ENCODE measurements at regions not wholly inside any gene's neighbourhood (a gene's known extent, or its start where the extent isn't known, plus 50 kb on each side); places are given as distances from the start of the nearest gene placed in this dataset.

- DNase-seq (ENCODE audit: low read depth), result no peak
- in situ Hi-C loops (cut with HindIII; ENCODE audit: low sequenced_read_pairs), result no loop called here
- TF ChIP-seq, protein P1, sequence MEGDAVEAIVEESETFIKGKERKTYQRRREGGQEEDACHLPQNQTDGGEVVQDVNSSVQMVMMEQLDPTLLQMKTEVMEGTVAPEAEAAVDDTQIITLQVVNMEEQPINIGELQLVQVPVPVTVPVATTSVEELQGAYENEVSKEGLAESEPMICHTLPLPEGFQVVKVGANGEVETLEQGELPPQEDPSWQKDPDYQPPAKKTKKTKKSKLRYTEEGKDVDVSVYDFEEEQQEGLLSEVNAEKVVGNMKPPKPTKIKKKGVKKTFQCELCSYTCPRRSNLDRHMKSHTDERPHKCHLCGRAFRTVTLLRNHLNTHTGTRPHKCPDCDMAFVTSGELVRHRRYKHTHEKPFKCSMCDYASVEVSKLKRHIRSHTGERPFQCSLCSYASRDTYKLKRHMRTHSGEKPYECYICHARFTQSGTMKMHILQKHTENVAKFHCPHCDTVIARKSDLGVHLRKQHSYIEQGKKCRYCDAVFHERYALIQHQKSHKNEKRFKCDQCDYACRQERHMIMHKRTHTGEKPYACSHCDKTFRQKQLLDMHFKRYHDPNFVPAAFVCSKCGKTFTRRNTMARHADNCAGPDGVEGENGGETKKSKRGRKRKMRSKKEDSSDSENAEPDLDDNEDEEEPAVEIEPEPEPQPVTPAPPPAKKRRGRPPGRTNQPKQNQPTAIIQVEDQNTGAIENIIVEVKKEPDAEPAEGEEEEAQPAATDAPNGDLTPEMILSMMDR (IDR thresholded peaks at IDR 0.05; ENCODE audit: low read depth, low read length, missing control alignments), result no peak
- no peak overlapping the region for H3K4me3 ChIP-seq (ENCODE audit: low read depth, low read length)
Measured at GRCh38 chr3:110804856-110805255, 266.8 kb upstream of the NECTIN3 start.

DNA sequence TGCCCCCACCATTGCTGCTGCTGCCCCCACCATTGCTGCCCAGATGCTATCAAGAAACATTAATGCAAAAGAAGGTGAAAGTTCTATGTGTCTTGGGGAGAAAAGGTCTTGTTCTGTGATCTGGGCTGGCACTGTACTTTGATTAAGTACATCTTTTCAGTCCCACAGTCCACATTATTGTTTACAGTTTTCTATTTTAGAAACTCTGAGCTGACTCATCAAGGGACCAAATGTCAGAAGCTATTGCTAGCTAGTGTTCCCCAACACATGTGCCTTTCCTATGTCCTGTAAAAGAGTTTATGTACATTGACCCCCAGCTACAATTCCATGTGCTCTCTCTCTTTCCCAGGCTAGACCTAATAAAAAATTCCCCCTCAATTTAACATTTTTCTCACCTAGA is 264.7 kb upstream of the NECTIN3 start:
- no peak for DNase-seq (ENCODE audit: low read depth)
- TF ChIP-seq, protein P1 (IDR thresholded peaks at IDR 0.05; ENCODE audit: low read depth, low read length, missing control alignments), result no peak
- in situ Hi-C loops (cut with HindIII; ENCODE audit: low sequenced_read_pairs), result no loop called here
- no peak overlapping the region for H3K4me3 ChIP-seq (ENCODE audit: low read depth, low read length)

GRCh38 chr3:110808630-110809029 is 263.0 kb upstream of the NECTIN3 start:
- in situ Hi-C loops (cut with HindIII; ENCODE audit: low sequenced_read_pairs), result no loop called here
- TF ChIP-seq, protein P1 (IDR thresholded peaks at IDR 0.05; ENCODE audit: low read depth, low read length, missing control alignments), result no peak
- DNase-seq (ENCODE audit: low read depth), result no peak
- no peak overlapping the region for H3K4me3 ChIP-seq (ENCODE audit: low read depth, low read length)

GRCh38 chr3:110810356-110810755 is 261.3 kb upstream of the NECTIN3 start:
- no peak for DNase-seq (ENCODE audit: low read depth)
- TF ChIP-seq, protein P1 (IDR thresholded peaks at IDR 0.05; ENCODE audit: low read depth, low read length, missing control alignments), result no peak
- in situ Hi-C loops (cut with HindIII; ENCODE audit: low sequenced_read_pairs), result no loop called here
- H3K4me3 ChIP-seq (ENCODE audit: low read depth, low read length), result no peak overlapping the region

DNA sequence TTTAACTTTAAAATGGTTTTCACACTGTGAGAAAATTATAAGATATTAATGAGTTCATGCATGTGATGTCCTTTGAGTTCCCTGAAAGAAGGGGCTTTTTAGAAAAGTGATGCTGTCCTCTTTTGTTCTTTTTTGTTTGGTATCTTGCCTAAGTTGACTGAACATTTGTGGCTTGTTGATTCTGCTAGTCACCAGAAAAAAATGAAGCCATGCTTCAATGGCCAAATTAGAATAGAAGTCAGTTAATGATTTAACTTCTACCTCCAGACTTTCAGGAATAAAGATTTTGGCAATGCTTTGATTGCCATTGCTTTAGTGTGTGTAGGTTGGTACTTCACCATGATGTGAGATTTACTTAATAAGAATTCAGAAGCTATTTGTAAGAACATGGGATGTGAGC is 260.6 kb upstream of the NECTIN3 start:
- H3K4me3 ChIP-seq (ENCODE audit: low read depth, low read length), result no peak overlapping the region
- TF ChIP-seq, protein P1 (IDR thresholded peaks at IDR 0.05; ENCODE audit: low read depth, low read length, missing control alignments), result no peak
- peak; percentile 52 for DNase-seq (ENCODE audit: low read depth)
- in situ Hi-C loops (cut with HindIII; ENCODE audit: low sequenced_read_pairs), result no loop called here

GRCh38 chr3:110813541-110813940 is 258.1 kb upstream of the NECTIN3 start:
- no peak overlapping the region for H3K4me3 ChIP-seq (ENCODE audit: low read depth, low read length)
- in situ Hi-C loops (cut with HindIII; ENCODE audit: low sequenced_read_pairs), result no loop called here
- TF ChIP-seq, protein P1 (IDR thresholded peaks at IDR 0.05; ENCODE audit: low read depth, low read length, missing control alignments), result no peak
- no peak for DNase-seq (ENCODE audit: low read depth)

Measured in astrocyte of the cerebellum (primary cell).